Parathyroid adenoma (tissue), 2 donors: ENCODE measurements at regions not wholly inside any gene's neighbourhood (a gene's known extent, or its start where the extent isn't known, plus 50 kb on each side); places are given as distances from the start of the nearest gene placed in this dataset.
A peak's percentile ranks its signal among the peaks of the same experiment; 100 is the strongest.
"Not testable (repeated sequence)": the region's sequence is repeated elsewhere in the genome, so short reads cannot be mapped to it uniquely, and the experiment has no call there.

Experiments used
- H2AFZ ChIP-seq: fragments of 300-600 bp; sonication (generic); one replicate; pipeline ENCODE4 v1.7.0; 2017; ENCODE audit warnings: antibody characterized with exemption, mild to moderate bottlenecking
- H3K27ac ChIP-seq: fragments of 300-600 bp; sonication (generic); one replicate; pipeline ENCODE4 v1.7.0; 2017
- H3K27me3 ChIP-seq: fragments of 300-600 bp; sonication (generic); one replicate; pipeline ENCODE4 v1.7.0; 2017; ENCODE audit warnings: low read length; ENCODE audit not compliant: control insufficient read depth, insufficient read depth
- H3K36me3 ChIP-seq: fragments of 300-600 bp; sonication (generic); one replicate; pipeline ENCODE4 v1.7.0; 2017; ENCODE audit warnings: low read length; ENCODE audit not compliant: control insufficient read depth, insufficient read depth
- H3K4me1 ChIP-seq: fragments of 300-600 bp; sonication (generic); one replicate; pipeline ENCODE4 v1.7.0; 2017; ENCODE audit warnings: control low read depth
- H3K4me2 ChIP-seq: fragments of 300-600 bp; sonication (generic); one replicate; pipeline ENCODE4 v1.7.0; 2017; ENCODE audit warnings: low read length
- H3K4me3 ChIP-seq: fragments of 300-600 bp; sonication (generic); one replicate; pipeline ENCODE4 v1.7.0; 2017; ENCODE audit warnings: low read depth, low read length
- H3K79me2 ChIP-seq: fragments of 300-600 bp; sonication (generic); one replicate; pipeline ENCODE4 v1.7.0; 2017; ENCODE audit warnings: control low read depth
- H3K9ac ChIP-seq: fragments of 300-600 bp; sonication (generic); one replicate; pipeline ENCODE4 v1.7.0; 2017; ENCODE audit warnings: mild to moderate bottlenecking
- H3K9me3 ChIP-seq: fragments of 300-600 bp; sonication (generic); one replicate; pipeline ENCODE4 v1.7.0; 2017; ENCODE audit warnings: low read length; ENCODE audit not compliant: control insufficient read depth
- CTCF ChIP-seq: fragments of 300-600 bp; sonication (generic); IDR thresholded peaks from one replicate; pipeline ENCODE4 v1.7.0; 2017; ENCODE audit warnings: antibody characterized with exemption, mild to moderate bottlenecking
- donor health status: primary hyperparathyroidism.

GRCh38 chr21:18007121-18007520, 188.0 kb upstream of the C21orf91 start:
- no peaks in the 10 kb centered on the region for H3K36me3 ChIP-seq
- H3K4me2 ChIP-seq: no peak overlapping the region
- H3K9ac ChIP-seq: no peak overlapping the region
- H3K9me3 ChIP-seq: no peaks in the 10 kb centered on the region
- H3K4me3 ChIP-seq: no peak overlapping the region
- no peaks in the 10 kb centered on the region for H3K27me3 ChIP-seq
- no peaks in the 10 kb centered on the region for H3K79me2 ChIP-seq
- no peak overlapping the region for H3K27ac ChIP-seq
- no peaks in the 10 kb centered on the region for H3K4me1 ChIP-seq
- no peak for TF ChIP-seq CTCF
- H2AFZ ChIP-seq: no peak overlapping the region

- H3K9me3 ChIP-seq: no peaks in the 10 kb centered on the region
- no peaks in the 10 kb centered on the region for H3K4me1 ChIP-seq
- H3K36me3 ChIP-seq: no peaks in the 10 kb centered on the region
- no peak for TF ChIP-seq CTCF
- H2AFZ ChIP-seq: no peak overlapping the region
- H3K4me3 ChIP-seq: no peak overlapping the region
- H3K4me2 ChIP-seq: no peak overlapping the region
- no peaks in the 10 kb centered on the region for H3K27me3 ChIP-seq
- H3K27ac ChIP-seq: no peak overlapping the region
- no peak overlapping the region for H3K9ac ChIP-seq
- H3K79me2 ChIP-seq: no peaks in the 10 kb centered on the region
These were observed 187.5 kb upstream of the C21orf91 start for GRCh38 chr21:18006691-18007090.

- Histone ChIP-seq H3K4me3 (no peak overlapping the region), H3K4me1 (no peaks in the 10 kb centered on the region), H3K79me2 (no peaks in the 10 kb centered on the region), H2AFZ (no peak overlapping the region), H3K9me3 (no peaks in the 10 kb centered on the region), H3K27ac (no peak overlapping the region), H3K36me3 (no peaks in the 10 kb centered on the region), H3K4me2 (no peak overlapping the region), H3K9ac (no peak overlapping the region), H3K27me3 (no peaks in the 10 kb centered on the region)
- TF ChIP-seq CTCF: no peak
These were observed 183.2 kb upstream of the C21orf91 start for GRCh38 chr21:18002393-18002792.

GRCh38 chr21:18000981-18001686, 182.0 kb upstream of the C21orf91 start:
- no peak overlapping the region for H3K4me2 ChIP-seq
- no peak for TF ChIP-seq CTCF
- H3K36me3 ChIP-seq: no peaks in the 10 kb centered on the region
- no peaks in the 10 kb centered on the region for H3K79me2 ChIP-seq
- no peaks in the 10 kb centered on the region for H3K4me1 ChIP-seq
- H2AFZ ChIP-seq: no peak overlapping the region
- no peaks in the 10 kb centered on the region for H3K9me3 ChIP-seq
- H3K9ac ChIP-seq: no peak overlapping the region
- peak overlapping the region; percentile 7 for H3K27ac ChIP-seq
- no peak overlapping the region for H3K4me3 ChIP-seq
- H3K27me3 ChIP-seq: no peaks in the 10 kb centered on the region

- H3K79me2 ChIP-seq, H3K4me2 ChIP-seq, H3K9ac ChIP-seq, H3K9me3 ChIP-seq, H3K36me3 ChIP-seq, H3K27ac ChIP-seq, H2AFZ ChIP-seq, H3K4me3 ChIP-seq, H3K27me3 ChIP-seq, H3K4me1 ChIP-seq: not testable (repeated sequence)
These were observed 179.4 kb upstream of the C21orf91 start for GRCh38 chr21:17998599-17998998.
